HG03064 (cell line): ENCODE measurements at regions not wholly inside any gene's neighbourhood (a gene's known extent, or its start where the extent isn't known, plus 50 kb on each side); places are given as distances from the start of the nearest gene placed in this dataset.

Source experiments
- ATAC-seq: cut with Tn5 transposase; IDR thresholded peaks from one replicate; pipeline ENCODE4 v1.9.1; 2021; ENCODE audit warnings: low read depth; ENCODE audit not compliant: unreplicated experiment

GRCh38 chrX:30504309-30504708, 73.3 kb downstream of the TASL start:
- ATAC-seq = no peak

GRCh38 chrX:30495468-30495867, 82.1 kb downstream of the TASL start:
- no peak for ATAC-seq

- no peak for ATAC-seq
Measured at GRCh38 chrX:30493348-30493747, 84.2 kb downstream of the TASL start.

- ATAC-seq = no peak
Measured at GRCh38 chrX:30489323-30489722, 88.2 kb downstream of the TASL start.

- ATAC-seq = peak; percentile 64
Measured at GRCh38 chrX:30488092-30488491, 89.5 kb downstream of the TASL start.

GRCh38 chrX:30483996-30484395, 93.6 kb downstream of the TASL start:
- peak; percentile 84 for ATAC-seq

- ATAC-seq = no peak
Measured at GRCh38 chrX:30468471-30468870, 109.1 kb downstream of the TASL start.
